Neuronal stem cell (in vitro differentiated cells): ENCODE measurements at regions not wholly inside any gene's neighbourhood (a gene's known extent, or its start where the extent isn't known, plus 50 kb on each side); places are given as distances from the start of the nearest gene placed in this dataset.
A peak's percentile ranks its signal among the peaks of the same experiment; 100 is the strongest.

ENCODE experiments used
- DNase-seq: peaks from one replicate; pipeline ENCODE4 v3.0.0-alpha.2; 2013; ENCODE audit warnings: low spot score
- H2AFZ ChIP-seq: one replicate; pipeline ENCODE4 v1.6.1; 2013; ENCODE audit warnings: mild to moderate bottlenecking, low read length, inconsistent platforms
- H2AK5ac ChIP-seq: 2 replicates; pipeline ENCODE4 v1.6.1; 2013; ENCODE audit warnings: low read depth, mild to moderate bottlenecking, inconsistent platforms, low read length, moderate library complexity, mixed read lengths
- H2BK120ac ChIP-seq: 2 replicates; pipeline ENCODE4 v1.6.1; 2013; ENCODE audit warnings: low read depth, mild to moderate bottlenecking, inconsistent platforms, low read length, moderate library complexity, mixed read lengths
- H2BK12ac ChIP-seq: one replicate; pipeline ENCODE4 v1.6.1; 2013; ENCODE audit warnings: low read length, inconsistent platforms
- H2BK15ac ChIP-seq: 2 replicates; pipeline ENCODE4 v1.6.1; 2013; ENCODE audit warnings: mild to moderate bottlenecking, low read length, inconsistent platforms, mixed read lengths
- H2BK5ac ChIP-seq: one replicate; pipeline ENCODE4 v1.6.1; 2013; ENCODE audit warnings: inconsistent platforms, mild to moderate bottlenecking, low read length, moderate library complexity
- H3K14ac ChIP-seq: one replicate; pipeline ENCODE4 v1.6.1; 2013; ENCODE audit warnings: low read length, inconsistent platforms
- H3K18ac ChIP-seq: 2 replicates; pipeline ENCODE4 v1.6.1; 2013; ENCODE audit warnings: low read length, inconsistent platforms
- H3K23ac ChIP-seq: 2 replicates; pipeline ENCODE4 v1.6.1; 2013; ENCODE audit warnings: low read depth, mild to moderate bottlenecking, mixed read lengths, low read length, inconsistent platforms; ENCODE audit not compliant: poor library complexity
- H3K27ac ChIP-seq: replicated peaks from 3 replicates; pipeline ENCODE4 v1.5.1; 2013; ENCODE audit warnings: low read length, inconsistent platforms
- H3K27me3 ChIP-seq, 3 experiments: 2 replicates each; pipeline ENCODE4 v1.6.1; 2013; ENCODE audit warnings: low read length in 3 of 3, mild to moderate bottlenecking in 2 of 3, inconsistent platforms in 1 of 3, low read depth in 1 of 3, mixed read lengths in 1 of 3, moderate library complexity in 1 of 3; ENCODE audit not compliant: control insufficient read depth in 3 of 3, insufficient read depth in 3 of 3
- H3K36me3 ChIP-seq, 2 donors: replicated peaks in 1 of 2; 2 replicates each; pipeline ENCODE4 v1.6.1; 2013; ENCODE audit warnings: low read length in 2 of 2; ENCODE audit not compliant: control insufficient read depth in 2 of 2, insufficient read depth in 2 of 2
- H3K4ac ChIP-seq: 2 replicates; pipeline ENCODE4 v1.6.1; 2013; ENCODE audit warnings: inconsistent platforms, mild to moderate bottlenecking, low read length, moderate library complexity
- H3K4me1 ChIP-seq, 2 donors: 1 replicate in 1 of 2; 2 replicates in 1 of 2; pipeline ENCODE4 v1.6.1; 2013; ENCODE audit warnings: low read length in 2 of 2, low read depth in 1 of 2; ENCODE audit not compliant: control insufficient read depth in 2 of 2, insufficient read depth in 1 of 2
- H3K4me2 ChIP-seq: one replicate; pipeline ENCODE4 v1.6.1; 2013; ENCODE audit warnings: mild to moderate bottlenecking, low read length, inconsistent platforms; ENCODE audit not compliant: insufficient read depth, poor library complexity, severe bottlenecking
- H3K4me3 ChIP-seq, 2 donors: 2 replicates each; pipeline ENCODE4 v1.5.1; 2013; ENCODE audit warnings: low read length in 2 of 2, mild to moderate bottlenecking in 2 of 2, inconsistent platforms in 1 of 2, moderate library complexity in 1 of 2
- H3K79me1 ChIP-seq: one replicate; pipeline ENCODE4 v1.6.1; 2013; ENCODE audit warnings: low read depth, mild to moderate bottlenecking, inconsistent platforms, low read length, moderate library complexity
- H3K9ac ChIP-seq: one replicate; pipeline ENCODE4 v1.6.1; 2013; ENCODE audit warnings: mild to moderate bottlenecking, low read depth, low read length, inconsistent platforms; ENCODE audit not compliant: poor library complexity
- H3K9me3 ChIP-seq, 2 donors: replicated peaks in 1 of 2; 2 replicates each; pipeline versions ENCODE3 to v1.6.1; 2013; ENCODE audit warnings: low read length in 2 of 2, mild to moderate bottlenecking in 2 of 2, inconsistent platforms in 1 of 2, low read depth in 1 of 2, mixed read lengths in 1 of 2, moderate library complexity in 1 of 2; ENCODE audit not compliant: control insufficient read depth in 2 of 2, insufficient read depth in 1 of 2
- H4K8ac ChIP-seq: one replicate; pipeline ENCODE4 v1.6.1; 2013; ENCODE audit warnings: low read depth, mild to moderate bottlenecking, inconsistent platforms, low read length, moderate library complexity
- H4K91ac ChIP-seq: one replicate; pipeline ENCODE4 v1.6.1; 2013; ENCODE audit warnings: low read length, low read depth, mild to moderate bottlenecking, inconsistent platforms; ENCODE audit not compliant: poor library complexity
- WGBS, 2 donors: extraction: QIAGEN DNeasy Blood & Tissue Kit; methylation state at CpG; one replicate each; pipeline ENCODE4 v1.1.7; 2013; ENCODE audit warnings: missing lambda C conversion rate in 2 of 2, mixed read lengths in 1 of 2; ENCODE audit not compliant: insufficient read length in 2 of 2, insufficient replicate concordance in 1 of 2; ENCODE audit errors: extremely low coverage in 2 of 2; 5-methylcytosine and 5-hydroxymethylcytosine counted together

GRCh38 chr6:108795814-108796213 lies 52.4 kb upstream of the ARMC2 start:
- Histone ChIP-seq H2AFZ (no peak overlapping the region), H3K4me1 (peaks cover 2 to 19% of the 10 kb centered on the region in 2 donors)

GRCh38 chr6:108796875-108797274 lies 51.3 kb upstream of the ARMC2 start:
- Histone ChIP-seq H3K9me3 (no peaks in the 10 kb centered on the region), H2BK120ac (no peak overlapping the region)

More at GRCh38 chr6:108795814-108796213, 52.4 kb upstream of the ARMC2 start:
- no peak overlapping the region for H3K9ac ChIP-seq
- H3K36me3 ChIP-seq: no peaks in the 10 kb centered on the region
- no peak overlapping the region for H4K8ac ChIP-seq
- no peak overlapping the region for H3K4me2 ChIP-seq
- H2BK12ac ChIP-seq: no peak overlapping the region
- no CpG with 5 or more reads among the region's 5 CpGs for WGBS, 2 donors
- H3K27ac ChIP-seq: no peak overlapping the region
- H3K79me1 ChIP-seq: no peaks in the 10 kb centered on the region
- no peak overlapping the region for H2BK5ac ChIP-seq
- DNase-seq: no peak
- H4K91ac ChIP-seq: no peak overlapping the region
- H3K4me3 ChIP-seq: no peak overlapping the region
- H3K14ac ChIP-seq: no peak overlapping the region
- no peak overlapping the region for H2AK5ac ChIP-seq
- no peak overlapping the region for H3K23ac ChIP-seq
- peaks cover 0 to 5% (median 0%) of the 10 kb centered on the region in 3 experiments for H3K27me3 ChIP-seq
- H3K18ac ChIP-seq: no peak overlapping the region
- no peak overlapping the region for H2BK15ac ChIP-seq
- H3K4ac ChIP-seq: no peak overlapping the region
- no peaks in the 10 kb centered on the region for H3K9me3 ChIP-seq
- no peak overlapping the region for H2BK120ac ChIP-seq

DNA sequence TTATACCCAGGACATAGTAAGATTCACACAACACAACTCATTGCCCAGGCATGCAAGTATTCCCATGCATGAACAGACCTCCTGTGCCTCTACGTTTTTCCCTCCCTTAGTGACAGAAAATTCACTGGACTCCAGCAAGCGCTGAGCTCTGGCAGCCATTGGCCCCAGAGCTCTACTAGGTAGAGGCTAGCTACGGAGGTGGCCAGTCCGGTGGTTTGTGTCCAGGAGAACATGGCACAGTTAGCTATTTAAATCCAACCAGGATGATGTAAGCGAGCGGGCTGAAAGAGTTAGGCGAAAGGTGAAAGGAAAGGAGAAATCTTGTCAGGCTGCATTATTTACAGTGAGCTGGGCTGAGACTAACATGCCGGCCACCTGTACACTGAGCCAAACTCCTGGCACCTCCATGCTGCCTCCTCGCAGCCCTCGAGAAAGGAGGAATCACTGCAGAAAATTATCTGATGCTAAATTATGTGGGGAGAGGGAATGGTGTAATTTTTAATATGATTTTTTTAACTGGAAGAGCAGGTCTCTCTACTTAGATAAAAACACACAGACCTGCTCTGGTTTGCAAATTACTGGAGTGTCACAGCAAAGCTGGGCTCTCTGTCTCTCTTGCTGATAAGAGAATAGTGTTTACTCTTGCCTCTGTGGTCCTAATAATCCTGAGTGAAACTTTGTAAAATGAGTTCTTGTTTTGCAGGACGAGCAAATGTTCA lies 50.1 kb upstream of the ARMC2 start:
- Histone ChIP-seq H3K9me3 (no peaks in the 10 kb centered on the region), H3K9ac (no peak overlapping the region), H3K36me3 (no peaks in the 10 kb centered on the region), H3K27me3 (peaks cover 0 to 8% (median 0%) of the 10 kb centered on the region in 3 experiments), H3K27ac (no peak overlapping the region), H3K79me1 (no peaks in the 10 kb centered on the region), H3K14ac (no peak overlapping the region), H4K8ac (no peak overlapping the region), H2BK5ac (no peak overlapping the region), H3K18ac (no peak overlapping the region), H3K4ac (no peak overlapping the region), H2BK15ac (no peak overlapping the region), H2AK5ac (no peak overlapping the region), H4K91ac (no peak overlapping the region), H3K4me3 (no peak overlapping the region), H3K4me1 (peaks cover 2 to 20% of the 10 kb centered on the region in 2 donors), H2BK120ac (no peak overlapping the region), H2BK12ac (no peak overlapping the region), H3K4me2 (no peak overlapping the region), H3K23ac (no peak overlapping the region), H2AFZ (peak overlapping the region; percentile 68)
- no peak for DNase-seq
- WGBS, 2 donors: no CpG with 5 or more reads among the region's 11 CpGs

More at GRCh38 chr6:108796875-108797274, 51.3 kb upstream of the ARMC2 start:
- Histone ChIP-seq H4K8ac (no peak overlapping the region), H3K36me3 (no peaks in the 10 kb centered on the region), H3K27ac (no peak overlapping the region), H2BK12ac (no peak overlapping the region), H3K79me1 (no peaks in the 10 kb centered on the region), H3K9ac (no peak overlapping the region), H2BK5ac (no peak overlapping the region), H3K23ac (no peak overlapping the region), H3K18ac (no peak overlapping the region), H3K4me3 (no peak overlapping the region), H3K4me1 (peaks cover 2 to 20% of the 10 kb centered on the region in 2 donors), H2AFZ (no peak overlapping the region), H3K14ac (no peak overlapping the region), H4K91ac (no peak overlapping the region), H2BK15ac (no peak overlapping the region), H2AK5ac (no peak overlapping the region), H3K4me2 (no peak overlapping the region), H3K4ac (no peak overlapping the region), H3K27me3 (peaks cover 0 to 8% (median 0%) of the 10 kb centered on the region in 3 experiments)
- DNase-seq: no peak
- no CpG with 5 or more reads among the region's 3 CpGs for WGBS, 2 donors
